Heart right ventricle (tissue), 16 donors: ENCODE measurements at regions not wholly inside any gene's neighbourhood (a gene's known extent, or its start where the extent isn't known, plus 50 kb on each side); places are given as distances from the start of the nearest gene placed in this dataset.

ENCODE experiments used
- ATAC-seq, 8 donors: fragments of 200-7000 bp; cut with Tn5 transposase; one replicate each; pipeline ENCODE4 v1.9.1; 2020; ENCODE audit warnings: mild to moderate bottlenecking in 8 of 8, moderate library complexity in 8 of 8, moderate number of reproducible peaks in 1 of 8
- DNase-seq, 2 donors: peaks; one replicate each; pipeline ENCODE4 v3.0.0-alpha.2; 2020
- H3K27ac ChIP-seq, 10 donors: fragments of 200-600 bp; sonication (generic) in 2 of 10; one replicate each; pipeline versions ENCODE4 v1.5.0 to v1.8.0; 2020 to 2022; ENCODE audit warnings: mild to moderate bottlenecking in 3 of 10
- H3K27me3 ChIP-seq, 7 donors: fragments of 200-600 bp; one replicate each; pipeline ENCODE4 v1.8.0; 2021 to 2022; ENCODE audit warnings: mild to moderate bottlenecking in 2 of 7
- H3K36me3 ChIP-seq, 9 donors: fragments of 200-600 bp; sonication (generic) in 1 of 9; one replicate each; pipeline versions ENCODE4 v1.5.0 to v1.8.0; 2020 to 2022; ENCODE audit warnings: mild to moderate bottlenecking in 2 of 9
- H3K4me1 ChIP-seq, 9 donors: fragments of 200-600 bp; sonication (generic) in 1 of 9; one replicate each; pipeline versions ENCODE4 v1.5.0 to v1.8.0; 2020 to 2022; ENCODE audit warnings: mild to moderate bottlenecking in 4 of 9
- H3K4me3 ChIP-seq, 10 donors: fragments of 200-600 bp; sonication (generic) in 2 of 10; one replicate each; pipeline versions ENCODE4 v1.5.0 to v1.8.0; 2020 to 2022; ENCODE audit warnings: mild to moderate bottlenecking in 7 of 10, moderate library complexity in 2 of 10
- H3K9me3 ChIP-seq, 11 donors: fragments of 200-600 bp in 10 of 11; sonication (generic) in 2 of 11; one replicate each; pipeline versions ENCODE4 v1.5.0 to v1.8.0; 2013 to 2022; ENCODE audit warnings: mild to moderate bottlenecking in 2 of 11, control low read depth in 1 of 11, moderate library complexity in 1 of 11
- CTCF ChIP-seq, 9 donors: fragments of 200-600 bp; sonication (generic) in 2 of 9; IDR thresholded peaks; one replicate each; pipeline versions ENCODE4 v1.5.0 to v1.8.0; 2021 to 2022; ENCODE audit warnings: antibody characterized with exemption in 9 of 9, mild to moderate bottlenecking in 5 of 9, moderate library complexity in 1 of 9
- WGBS, 2 donors: extraction: QIAGEN DNeasy Blood & Tissue Kit; methylation state at CpG; one replicate each; pipeline ENCODE4 v1.1.7; 2013; ENCODE audit warnings: inconsistent platforms in 1 of 2; 5-methylcytosine and 5-hydroxymethylcytosine counted together
- intact Hi-C, 10 donors: fragments of 100-400 bp; cut with DNase I; formaldehyde crosslinking; loops; one replicate each; pipeline versions ENCODE4 v1.11.1 to v1.14.2; 2022
- donor health status: Arrhythmogenic right ventricular cardiomyopathy.
- donor health status: ischemic (EF 13 %, LVEDD 7.1; RV severe dilation, severe dysfunction).
- donor health status: healthy with polysubstance abuse.
- donor health status: DM: no; HTN: yes; CAD: no.
- donor health status: DM: no; HTN: no; CAD: no.
- donor health status: ischemic (EF 25% LVEDD 6.9; RV normal size, moderate dysfunction).
- donor health status: ischemic (EF 25% LVEDD 5.7; RV mildly dilated, moderate dysfunction).
- donor health status: healthy.
- donor health status: DM: yes; HTN: yes; CAD: no.
- donor health status: Ischemic cardiomyopathy.
- donor health status: ischemic (EF 35%, LVEDD 5.7; RV mildly dilated, moderate dysfunction).
- donor health status: nonischemic (EF 11% LVEDD 7.7; RV severe dilation, severe dysfunction).
- donor health status: DM: yes; HTN: yes; CAD: no.
- donor health status: PGD.
- donor health status: ischemic (EF 29% LVEDD 5.4; RV normal size, mild dysfunction).
- donor health status: nonischemic (EF 23%, LVEDD 6.1; RV moderate dilation, normal function).

- Histone ChIP-seq H3K4me3 (no peak overlapping the region), H3K27ac (no peak overlapping the region), H3K4me1 (no peaks in the 10 kb centered on the region), H3K36me3 (no peaks in the 10 kb centered on the region), H3K9me3 (no peaks in the 10 kb centered on the region), H3K27me3 (no peaks in the 10 kb centered on the region)
- ATAC-seq (no peak), DNase-seq (no peak)
- no peak for TF ChIP-seq CTCF (IDR thresholded peaks at IDR 0.05)
- intact Hi-C loops, result loop anchor here in 1 of 10 donors (1.0 kb wide), 1 partner anchor 8 kb away; no protein-coding TSS in a partner anchor
- 83 to 92% methylated on average over 2 of the region's 2 CpGs for WGBS, 2 donors
These were observed 472.4 kb downstream of the DIPK2A start for GRCh38 chr3:144444061-144444460.

- Histone ChIP-seq H3K27me3 (no peaks in the 10 kb centered on the region), H3K36me3 (no peaks in the 10 kb centered on the region), H3K4me3 (no peak overlapping the region), H3K9me3 (no peaks in the 10 kb centered on the region), H3K4me1 (no peaks in the 10 kb centered on the region), H3K27ac (no peak overlapping the region)
- WGBS, 2 donors, result 86 to 87% methylated on average over 4 of the region's 4 CpGs
- intact Hi-C loops, result loop anchor here in 1 of 10 donors (1.0 kb wide), 1 partner anchor 8 kb away; no protein-coding TSS in a partner anchor
- ATAC-seq, result no peak
- no peak for TF ChIP-seq CTCF (IDR thresholded peaks at IDR 0.05)
- DNase-seq, result no peak
These were observed 472.9 kb downstream of the DIPK2A start for GRCh38 chr3:144444546-144444945.

DNA sequence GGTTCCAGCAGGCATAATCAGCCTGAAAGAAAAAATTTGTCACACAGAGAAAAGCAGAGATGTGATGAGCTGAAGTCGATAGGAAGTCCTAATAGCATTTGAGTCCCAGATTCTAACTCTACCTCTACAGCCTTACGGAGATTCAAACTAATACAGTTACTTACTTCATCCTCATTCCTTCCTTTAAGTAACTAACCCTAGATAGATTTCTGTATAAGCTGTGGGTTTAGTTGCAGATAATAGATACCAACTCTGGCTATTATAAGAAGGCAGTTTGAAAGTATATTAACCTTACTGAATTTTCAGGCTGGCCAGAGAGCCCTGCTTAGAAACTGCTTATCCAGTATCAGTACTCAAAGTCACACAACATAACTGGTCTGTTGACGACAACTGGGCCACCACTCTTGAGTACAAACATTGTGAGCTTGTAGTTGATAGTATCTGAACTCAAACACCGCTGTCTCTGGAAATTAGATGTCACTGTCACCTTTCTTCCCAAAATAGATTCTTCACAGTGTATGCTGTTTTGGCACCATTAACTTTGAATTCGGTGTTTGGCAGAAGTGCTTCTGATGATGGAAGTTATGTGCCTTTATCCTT, 484.3 kb downstream of the DIPK2A start:
- Histone ChIP-seq H3K4me1 (no peaks in the 10 kb centered on the region), H3K27me3 (no peaks in the 10 kb centered on the region), H3K27ac (no peak overlapping the region), H3K9me3 (no peaks in the 10 kb centered on the region), H3K4me3 (no peak overlapping the region), H3K36me3 (no peaks in the 10 kb centered on the region)
- TF ChIP-seq CTCF (IDR thresholded peaks at IDR 0.05), result no peak
- intact Hi-C loops, result no loop called here
- WGBS, 2 donors, result 51 to 65% methylated on average over 5 of the region's 5 CpGs
- DNase-seq (no peak), ATAC-seq (peak in 1 of 8 donors; percentile 50)

- TF ChIP-seq CTCF (IDR thresholded peaks at IDR 0.05), result no peak
- DNase-seq (no peak), ATAC-seq (no peak)
- Histone ChIP-seq H3K27me3 (no peaks in the 10 kb centered on the region), H3K4me1 (no peaks in the 10 kb centered on the region), H3K36me3 (no peaks in the 10 kb centered on the region), H3K4me3 (no peak overlapping the region), H3K9me3 (no peaks in the 10 kb centered on the region), H3K27ac (no peak overlapping the region)
- intact Hi-C loops, result no loop called here
These were observed 486.1 kb downstream of the DIPK2A start for GRCh38 chr3:144457758-144458157.
